NT2/D1 (cell line): ENCODE measurements at regions not wholly inside any gene's neighbourhood (a gene's known extent, or its start where the extent isn't known, plus 50 kb on each side); places are given as distances from the start of the nearest gene placed in this dataset.

Experiments
- SUZ12 ChIP-seq: IDR thresholded peaks from 2 replicates; pipeline ENCODE4 v1.6.1; 2011; ENCODE audit not compliant: insufficient read length, insufficient read depth; ENCODE audit errors: extremely low read depth
- YY1 ChIP-seq: IDR thresholded peaks from 2 replicates; pipeline ENCODE4 v1.6.1; 2011; ENCODE audit not compliant: insufficient read length, insufficient read depth
- ZNF274 ChIP-seq: IDR thresholded peaks from 2 replicates; pipeline ENCODE4 v1.6.1; 2011; ENCODE audit warnings: mild to moderate bottlenecking, low read depth, low read length

DNA sequence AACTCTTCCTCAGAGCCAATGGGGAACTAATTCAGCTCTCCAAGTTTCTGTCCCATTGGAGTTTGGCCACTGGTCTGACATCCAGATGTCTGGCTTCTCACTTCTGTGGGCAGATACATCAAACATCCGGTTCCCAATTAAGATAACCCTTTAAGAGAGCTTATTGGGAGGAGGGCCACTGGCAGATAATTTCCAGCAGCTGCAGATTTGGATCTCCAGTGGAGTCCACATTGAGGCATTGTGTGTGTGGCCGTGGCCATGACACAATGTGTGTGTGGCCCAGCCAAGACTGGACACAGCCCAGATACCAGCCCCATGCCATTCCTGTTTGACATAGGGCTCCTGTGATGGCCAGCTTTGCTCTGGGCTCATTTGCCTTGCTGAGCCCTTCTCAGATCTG lies 110.5 kb upstream of the MAP1B start:
- TF ChIP-seq ZNF274: no peak
- no peak for TF ChIP-seq SUZ12
- no peak for TF ChIP-seq YY1
